ENCODE measurements at regions not wholly inside any gene's neighbourhood (a gene's known extent, or its start where the extent isn't known, plus 50 kb on each side); places are given as distances from the start of the nearest gene placed in this dataset.

DNA sequence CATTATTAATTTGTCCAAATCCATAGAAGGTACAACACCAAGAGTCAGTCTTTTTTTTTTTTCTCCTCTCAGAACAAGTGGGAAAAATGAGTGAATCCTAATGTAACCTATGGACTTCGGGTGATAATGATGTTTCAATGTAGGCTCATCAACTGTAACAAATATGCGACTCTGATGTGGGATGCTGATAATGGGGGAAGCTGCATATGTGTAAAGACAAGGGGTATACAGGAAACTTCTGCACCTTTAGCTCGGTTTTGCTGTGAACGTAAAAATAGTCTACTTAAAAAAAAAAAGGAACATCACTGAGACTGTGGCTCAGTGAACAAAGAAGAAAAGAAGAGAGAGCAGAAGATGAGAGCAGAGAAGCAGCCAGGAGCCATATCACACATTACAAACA is 78.3 kb upstream of the ARHGAP32 start:
- no peak for DNase-seq (ENCODE audit: extremely low read depth, low read depth)

DNA sequence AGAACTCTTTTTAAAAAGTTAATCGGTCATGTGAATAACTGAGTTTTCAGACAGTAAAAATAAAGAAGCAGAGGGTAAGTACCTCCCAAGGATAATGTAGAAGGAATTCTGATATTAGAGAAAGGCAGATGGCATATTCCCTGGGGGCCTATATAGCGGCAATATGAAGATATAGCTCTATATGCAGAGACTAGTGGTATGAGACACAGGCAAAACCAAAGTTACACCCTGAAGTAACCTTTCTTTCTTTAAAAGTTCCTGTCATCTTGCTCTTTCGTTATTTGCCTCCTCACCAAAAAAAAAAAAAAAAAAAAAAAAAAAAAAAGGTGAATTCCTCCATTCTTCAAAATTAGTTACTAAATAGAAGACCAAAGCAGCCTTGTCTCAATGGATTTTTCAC is 76.2 kb upstream of the ARHGAP32 start:
- DNase-seq (ENCODE audit: extremely low read depth, low read depth), result no peak

DNA sequence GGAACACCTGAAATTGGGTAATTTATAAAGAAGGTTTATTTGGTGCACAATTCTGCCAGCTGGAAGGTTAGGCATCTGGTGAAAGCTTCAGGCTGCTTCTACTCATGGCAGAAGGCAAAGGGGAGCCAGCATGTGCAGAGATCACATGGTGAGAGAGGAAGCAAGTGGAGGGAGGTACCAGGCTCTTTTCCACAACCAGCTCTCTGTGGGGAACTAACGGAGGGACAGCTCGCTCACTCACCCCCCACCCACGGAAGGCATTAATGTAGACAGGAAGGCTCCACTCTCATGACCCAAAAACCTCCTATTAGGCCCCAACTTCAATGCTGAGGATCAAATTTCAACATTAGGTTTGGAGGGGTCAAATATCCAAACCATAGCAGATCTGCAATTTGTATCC is 75.6 kb upstream of the ARHGAP32 start:
- DNase-seq (ENCODE audit: extremely low read depth, low read depth), result no peak

DNA sequence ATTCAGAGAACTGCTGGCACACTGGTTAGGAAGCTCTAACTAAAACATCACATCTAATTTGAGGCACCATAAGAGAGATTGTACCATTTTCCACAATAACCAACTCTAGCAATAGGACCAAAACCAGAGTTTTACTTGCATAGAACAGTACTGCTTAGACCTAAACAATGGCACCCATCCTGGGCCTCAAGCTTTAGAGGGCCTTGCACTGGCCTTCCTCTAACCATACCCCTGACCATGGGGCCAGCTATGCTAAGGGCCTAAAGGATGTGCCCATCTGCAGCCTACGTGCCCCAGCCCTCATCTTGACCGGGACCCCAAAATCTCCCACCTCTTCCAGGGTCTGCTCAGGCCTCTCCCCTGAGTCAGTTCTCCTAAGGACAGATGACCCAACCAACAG is 74.4 kb upstream of the ARHGAP32 start:
- no peak for DNase-seq (ENCODE audit: extremely low read depth, low read depth)

DNA sequence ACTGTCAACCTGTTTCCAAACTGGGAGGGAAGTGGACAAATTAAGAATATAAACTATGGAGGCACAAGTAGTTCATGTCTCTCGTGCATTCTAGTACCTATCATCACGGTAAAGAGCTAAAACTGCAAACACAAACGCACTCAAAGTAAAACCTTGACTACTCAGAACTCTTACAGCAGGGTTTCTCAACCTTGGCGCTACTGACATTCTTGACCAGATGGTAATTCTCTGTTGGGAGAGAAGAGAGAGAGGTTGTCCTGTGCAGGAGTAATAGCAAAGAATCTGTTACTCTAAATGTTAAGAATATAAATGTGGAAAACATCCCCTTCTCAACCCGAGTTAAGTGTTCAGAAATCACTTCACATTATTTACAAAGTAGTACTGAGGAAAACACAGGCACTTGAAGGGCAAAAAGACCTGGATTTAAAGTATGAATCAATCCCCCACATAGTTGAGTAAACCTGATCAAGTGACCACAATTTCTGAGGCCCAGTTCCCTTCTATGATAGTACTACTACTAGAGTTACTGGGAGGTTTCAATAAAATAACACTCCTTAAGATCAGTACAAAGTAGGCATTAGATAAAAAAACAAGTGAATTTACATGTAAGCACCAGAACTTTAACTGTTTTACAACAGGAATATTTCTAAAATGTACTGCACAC is 73.1 kb upstream of the ARHGAP32 start:
- no peak for DNase-seq (ENCODE audit: extremely low read depth, low read depth)

DNA sequence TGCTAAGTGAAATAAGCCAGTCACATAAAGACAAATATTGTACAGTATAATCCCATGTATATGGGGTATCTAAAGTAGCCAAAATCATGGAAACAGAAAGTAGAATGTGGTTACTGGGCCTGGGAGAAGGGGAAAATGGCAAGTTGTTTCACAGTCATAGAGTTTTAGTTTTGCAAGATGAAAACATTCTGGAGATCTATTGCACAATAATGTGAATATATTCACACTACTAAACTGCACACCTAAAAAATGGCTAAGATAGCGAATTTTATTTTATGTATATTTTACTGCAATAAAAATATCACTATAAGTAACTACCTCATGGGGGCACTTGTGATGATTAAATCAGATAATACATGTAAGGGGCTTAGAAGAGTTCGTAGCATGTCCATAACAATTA is 72.0 kb upstream of the ARHGAP32 start:
- DNase-seq (ENCODE audit: extremely low read depth, low read depth), result no peak

DNA sequence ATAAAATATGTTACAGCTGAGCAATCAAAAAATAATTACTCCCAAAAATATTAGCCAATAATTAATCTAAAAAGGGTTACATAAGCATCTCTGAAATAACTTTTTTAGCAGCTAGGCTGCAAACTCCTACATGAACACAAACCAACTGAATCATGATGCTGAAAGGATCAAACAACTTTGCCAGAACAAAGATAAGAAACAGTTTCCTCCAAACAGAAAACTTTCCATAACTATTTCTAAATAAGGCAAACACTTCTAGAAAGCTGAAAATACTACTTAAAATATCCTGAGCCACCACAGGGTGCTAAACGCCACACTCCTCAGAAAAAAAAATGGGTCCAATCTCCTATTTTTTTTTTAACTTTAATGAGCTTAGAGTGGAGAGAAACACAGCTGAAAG is 68.6 kb upstream of the ARHGAP32 start:
- no peak for DNase-seq (ENCODE audit: extremely low read depth, low read depth)

DNA sequence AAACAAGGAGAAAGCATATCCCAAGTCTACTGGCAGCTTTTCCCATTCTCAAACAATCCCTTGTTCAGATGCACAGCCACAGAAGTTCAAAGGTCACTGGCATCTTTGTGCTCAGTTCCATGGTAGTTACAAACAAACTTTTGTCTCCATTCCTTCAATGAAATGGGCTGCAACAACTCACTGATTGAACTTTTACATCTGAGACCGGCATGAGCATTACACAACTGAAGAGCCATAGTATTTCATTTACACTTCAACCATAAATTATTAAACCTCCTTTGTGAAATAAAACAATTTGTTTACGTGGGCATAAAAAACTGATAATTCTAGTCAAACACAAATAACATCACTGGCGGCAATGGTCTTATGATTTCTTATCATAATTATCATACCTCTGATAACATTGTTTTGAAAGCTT is 67.8 kb upstream of the ARHGAP32 start:
- DNase-seq (ENCODE audit: extremely low read depth, low read depth), result no peak

DNA sequence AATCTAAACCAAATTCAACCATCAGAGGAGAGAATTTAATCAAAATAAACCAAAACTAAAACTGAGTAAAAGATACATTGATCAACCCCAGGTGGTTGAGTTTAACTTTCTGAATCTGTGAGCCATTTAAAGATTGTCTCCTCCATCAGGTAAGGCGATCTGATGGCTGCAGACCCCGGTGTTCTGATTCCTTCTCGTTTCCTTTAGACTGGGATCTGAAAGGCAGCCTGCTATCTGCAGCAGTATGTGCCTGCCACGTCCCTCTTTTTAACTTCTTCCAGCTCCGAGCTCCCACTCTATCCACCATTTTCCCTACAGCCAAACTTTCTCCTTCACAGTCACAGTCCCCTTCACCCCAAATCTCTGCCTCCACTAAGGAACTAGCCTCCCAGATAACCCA is 66.1 kb upstream of the ARHGAP32 start:
- DNase-seq (ENCODE audit: extremely low read depth, low read depth), result no peak

DNA sequence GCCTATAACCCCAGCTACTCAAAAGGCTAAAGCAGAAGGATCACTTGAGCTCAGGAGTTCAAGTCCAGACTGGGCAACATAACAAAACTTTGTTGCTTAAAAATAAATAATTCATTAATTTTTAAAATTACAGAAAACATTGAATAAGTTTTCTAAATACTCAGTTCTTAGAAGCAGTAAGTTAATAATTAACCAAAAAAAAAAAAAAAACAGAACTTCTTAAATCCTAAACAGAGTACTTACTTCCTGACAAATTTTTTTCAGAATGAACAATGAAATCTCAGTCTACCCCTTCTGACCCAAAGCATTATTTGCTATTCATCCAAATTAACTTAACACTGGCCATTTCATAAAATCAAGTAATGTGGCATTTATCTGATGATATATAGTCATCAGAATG is 65.4 kb upstream of the ARHGAP32 start:
- no peak for DNase-seq (ENCODE audit: extremely low read depth, low read depth)

DNA sequence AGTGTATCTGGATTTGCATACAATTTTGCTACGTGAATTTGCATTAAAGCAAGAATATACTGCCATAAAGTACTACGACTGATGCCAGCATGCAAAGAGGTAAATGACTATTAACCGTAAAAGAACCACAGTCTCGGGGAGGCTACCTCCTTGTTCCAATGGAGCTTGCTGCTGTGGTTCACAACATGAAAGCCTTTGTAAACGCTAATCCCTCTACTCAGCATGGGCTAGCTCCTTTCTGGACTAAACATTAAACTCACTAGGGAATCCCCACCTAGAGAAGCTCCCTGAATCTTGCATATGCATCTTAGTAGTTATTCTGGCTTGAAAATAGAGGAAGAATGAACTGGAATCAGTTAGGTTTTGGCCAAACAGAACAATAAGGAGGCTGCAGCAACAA is 60.5 kb upstream of the ARHGAP32 start:
- no peak for DNase-seq (ENCODE audit: extremely low read depth, low read depth)

DNA sequence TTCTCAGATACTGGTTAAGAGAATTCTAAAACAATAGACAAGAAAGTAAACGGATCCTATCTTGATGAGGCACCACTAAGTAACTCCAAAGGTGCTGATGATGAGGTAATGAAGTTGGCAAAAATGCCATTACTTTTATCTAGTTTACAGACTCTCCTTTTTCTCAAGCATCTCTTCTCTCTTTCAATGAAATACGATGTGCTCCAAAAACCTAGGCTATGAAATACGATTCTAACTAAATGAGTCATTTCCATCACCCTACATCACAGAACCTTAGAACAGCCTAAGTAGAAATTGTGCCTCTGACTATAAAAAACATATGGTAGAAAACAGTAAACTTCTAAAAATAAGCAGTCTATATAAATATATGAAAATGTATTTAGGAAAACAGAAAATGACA is 58.9 kb upstream of the ARHGAP32 start:
- DNase-seq (ENCODE audit: extremely low read depth, low read depth), result no peak

DNA sequence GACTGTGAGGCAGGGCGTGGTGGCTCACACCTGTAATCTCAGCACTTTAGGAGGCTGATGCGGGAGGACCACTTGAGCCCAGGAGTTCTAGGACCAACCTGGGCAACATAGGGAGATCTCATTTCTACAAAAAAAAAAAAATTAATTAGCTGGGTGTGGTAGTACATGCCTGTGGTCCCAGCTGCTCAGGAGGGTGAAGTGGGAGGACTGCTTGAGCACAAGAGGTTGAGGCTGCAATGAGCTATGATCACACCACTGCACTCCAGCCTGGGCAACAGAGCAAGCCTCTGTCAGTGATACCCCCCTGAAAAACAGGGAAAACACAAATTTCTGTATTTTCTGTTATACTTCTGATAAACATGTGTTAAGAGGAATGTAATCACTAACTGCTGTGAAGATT is 57.8 kb upstream of the ARHGAP32 start:
- no peak for DNase-seq (ENCODE audit: extremely low read depth, low read depth)

DNA sequence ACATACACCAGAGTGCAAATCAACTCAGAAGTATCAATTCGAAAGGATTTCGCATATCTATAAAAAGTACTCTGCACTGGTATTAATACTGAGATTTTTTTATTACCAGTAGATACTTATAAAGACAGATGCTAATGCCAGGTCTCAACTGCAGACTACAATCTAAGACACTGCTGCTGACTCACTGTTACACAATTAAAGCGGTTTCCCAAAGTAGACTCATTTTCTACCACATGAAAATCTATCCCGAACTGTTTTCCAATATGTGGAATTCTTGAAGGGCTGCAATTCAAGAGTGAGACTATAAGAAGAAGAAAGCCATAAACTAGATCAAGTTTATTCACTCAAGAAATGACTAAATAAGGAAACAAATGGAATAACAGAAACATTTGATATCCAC is 57.2 kb upstream of the ARHGAP32 start:
- no peak for DNase-seq (ENCODE audit: extremely low read depth, low read depth)

DNA sequence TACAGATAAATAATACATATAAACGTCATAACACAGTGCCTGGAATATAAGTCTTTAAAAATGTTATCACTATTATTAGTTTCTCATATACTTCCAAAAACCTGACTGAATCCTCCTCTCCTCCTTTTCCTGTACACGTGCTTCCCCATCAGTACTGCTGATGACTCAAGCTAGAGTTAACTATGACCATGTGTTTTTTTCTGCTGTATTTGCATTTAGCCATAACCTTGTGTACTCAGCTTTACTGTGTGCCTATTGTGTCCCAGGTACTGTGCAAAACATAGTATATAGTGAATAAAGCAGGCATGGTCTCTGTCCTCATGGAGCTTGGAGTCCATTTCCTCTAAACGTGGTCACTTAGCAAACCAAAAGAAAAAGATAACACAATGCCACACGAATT is 56.5 kb upstream of the ARHGAP32 start:
- DNase-seq (ENCODE audit: extremely low read depth, low read depth), result no peak

DNA sequence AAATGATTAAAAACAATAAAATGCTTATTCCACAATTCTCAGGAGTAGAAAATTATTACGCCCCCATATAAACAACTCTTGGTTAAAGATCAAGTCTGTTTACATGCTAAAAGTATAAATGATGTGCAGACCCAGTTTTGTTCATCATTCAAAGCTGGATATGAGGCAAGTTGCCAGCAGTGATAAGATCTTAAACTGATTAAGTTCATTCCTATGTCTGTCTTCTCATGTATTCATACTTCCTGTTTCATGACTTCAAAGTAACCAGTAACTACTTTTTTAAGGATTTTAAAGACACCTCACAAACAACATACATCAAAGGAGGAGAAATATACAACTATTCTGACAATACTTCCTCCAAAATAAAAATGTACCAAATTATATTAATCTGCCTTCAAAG is 55.0 kb upstream of the ARHGAP32 start:
- DNase-seq (ENCODE audit: extremely low read depth, low read depth), result no peak

DNA sequence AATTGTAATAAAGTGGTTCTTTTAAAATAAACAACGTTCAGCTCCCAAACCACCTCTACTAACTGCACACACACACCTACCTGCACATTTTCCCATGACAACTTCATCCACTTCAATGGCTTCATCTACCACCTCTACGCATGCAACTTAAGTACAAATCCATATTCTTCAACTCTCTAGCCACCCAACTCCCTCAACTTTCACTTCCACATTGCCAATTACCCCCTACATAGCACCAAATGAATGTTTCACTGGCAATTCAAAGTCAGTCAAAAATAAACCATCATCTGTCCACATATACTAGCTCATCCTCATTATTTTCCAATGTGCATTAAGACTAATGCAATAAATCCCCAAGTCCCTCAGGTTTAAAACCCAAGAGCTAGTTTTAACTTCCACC is 50.7 kb upstream of the ARHGAP32 start:
- DNase-seq (ENCODE audit: extremely low read depth, low read depth), result no peak

All from NCI-H460 (cell line).